ENCODE measurements at regions not wholly inside any gene's neighbourhood (a gene's known extent, or its start where the extent isn't known, plus 50 kb on each side); places are given as distances from the start of the nearest gene placed in this dataset.

DNA sequence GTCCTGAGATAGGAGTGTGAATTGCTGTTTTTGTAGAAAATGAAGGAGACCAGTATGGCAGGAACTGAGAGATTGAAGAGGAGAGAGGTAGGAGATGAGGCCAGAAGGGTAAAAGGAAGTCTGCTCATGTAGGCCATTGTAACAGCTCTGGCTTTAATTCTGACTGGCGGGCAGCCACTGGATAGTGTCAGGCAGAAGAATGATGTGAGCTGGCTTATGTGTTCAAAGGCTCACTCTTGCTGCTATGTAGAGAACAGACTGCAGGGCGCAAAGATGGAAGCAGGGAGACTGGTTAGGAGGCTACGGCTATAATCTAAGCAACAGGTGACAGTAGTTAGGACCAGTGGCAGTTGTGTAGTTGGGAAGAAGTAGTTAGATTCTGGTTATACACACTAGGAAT is 160.2 kb upstream of the FGF13 start:
- H3K36me3 ChIP-seq (ENCODE audit: control insufficient read depth, insufficient read depth, low read length) = no peaks in the 10 kb centered on the region
- no peaks in the 10 kb centered on the region for H3K27me3 ChIP-seq (ENCODE audit: control insufficient read depth, insufficient read depth, low read length)
- no peak overlapping the region for H3K4me3 ChIP-seq (ENCODE audit: low read depth, low read length)
- FAIRE-seq (no peak), DNase-seq (ENCODE audit: low read depth) (no peak)
- TF ChIP-seq, protein P1, sequence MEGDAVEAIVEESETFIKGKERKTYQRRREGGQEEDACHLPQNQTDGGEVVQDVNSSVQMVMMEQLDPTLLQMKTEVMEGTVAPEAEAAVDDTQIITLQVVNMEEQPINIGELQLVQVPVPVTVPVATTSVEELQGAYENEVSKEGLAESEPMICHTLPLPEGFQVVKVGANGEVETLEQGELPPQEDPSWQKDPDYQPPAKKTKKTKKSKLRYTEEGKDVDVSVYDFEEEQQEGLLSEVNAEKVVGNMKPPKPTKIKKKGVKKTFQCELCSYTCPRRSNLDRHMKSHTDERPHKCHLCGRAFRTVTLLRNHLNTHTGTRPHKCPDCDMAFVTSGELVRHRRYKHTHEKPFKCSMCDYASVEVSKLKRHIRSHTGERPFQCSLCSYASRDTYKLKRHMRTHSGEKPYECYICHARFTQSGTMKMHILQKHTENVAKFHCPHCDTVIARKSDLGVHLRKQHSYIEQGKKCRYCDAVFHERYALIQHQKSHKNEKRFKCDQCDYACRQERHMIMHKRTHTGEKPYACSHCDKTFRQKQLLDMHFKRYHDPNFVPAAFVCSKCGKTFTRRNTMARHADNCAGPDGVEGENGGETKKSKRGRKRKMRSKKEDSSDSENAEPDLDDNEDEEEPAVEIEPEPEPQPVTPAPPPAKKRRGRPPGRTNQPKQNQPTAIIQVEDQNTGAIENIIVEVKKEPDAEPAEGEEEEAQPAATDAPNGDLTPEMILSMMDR (IDR thresholded peaks at IDR 0.05; ENCODE audit: insufficient read depth, low read length, severe bottlenecking) = no peak

DNA sequence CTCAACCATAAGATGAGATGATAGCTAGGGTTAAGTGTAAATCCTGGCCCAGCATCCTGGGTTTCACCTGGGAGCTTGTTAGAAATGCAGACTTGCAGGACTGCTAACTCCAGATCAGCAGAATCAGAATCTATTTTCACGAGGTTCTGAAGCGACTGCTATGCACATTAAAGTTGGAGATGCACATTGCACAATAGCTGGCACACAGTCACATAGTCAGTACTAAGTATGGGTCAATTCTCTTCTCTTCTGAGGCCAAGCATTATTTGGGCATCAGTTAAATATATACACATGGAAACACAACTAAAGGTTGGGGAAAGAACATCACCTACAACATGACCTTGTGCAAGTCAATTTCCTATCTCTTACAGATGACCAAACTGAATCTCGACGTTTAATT is 155.1 kb upstream of the FGF13 start:
- TF ChIP-seq, protein P1 (IDR thresholded peaks at IDR 0.05; ENCODE audit: insufficient read depth, low read length, severe bottlenecking) = no peak
- no peak for FAIRE-seq
- no peaks in the 10 kb centered on the region for H3K27me3 ChIP-seq (ENCODE audit: control insufficient read depth, insufficient read depth, low read length)

GRCh38 chrX:138865093-138865649 is 153.7 kb upstream of the FGF13 start:
- TF ChIP-seq, protein P1 (IDR thresholded peaks at IDR 0.05; ENCODE audit: insufficient read depth, low read length, severe bottlenecking) = no peak
- FAIRE-seq = no peak
- DNase-seq (ENCODE audit: low read depth) = no peak
- no peaks in the 10 kb centered on the region for H3K36me3 ChIP-seq (ENCODE audit: control insufficient read depth, insufficient read depth, low read length)
- H3K27me3 ChIP-seq (ENCODE audit: control insufficient read depth, insufficient read depth, low read length) = no peaks in the 10 kb centered on the region
- H3K4me3 ChIP-seq (ENCODE audit: low read depth, low read length) = no peak overlapping the region

More for the DNA sequence above, 155.1 kb upstream of the FGF13 start:
- H3K36me3 ChIP-seq (ENCODE audit: control insufficient read depth, insufficient read depth, low read length) = no peaks in the 10 kb centered on the region
- no peak overlapping the region for H3K4me3 ChIP-seq (ENCODE audit: low read depth, low read length)
- no peak for DNase-seq (ENCODE audit: low read depth)

DNA sequence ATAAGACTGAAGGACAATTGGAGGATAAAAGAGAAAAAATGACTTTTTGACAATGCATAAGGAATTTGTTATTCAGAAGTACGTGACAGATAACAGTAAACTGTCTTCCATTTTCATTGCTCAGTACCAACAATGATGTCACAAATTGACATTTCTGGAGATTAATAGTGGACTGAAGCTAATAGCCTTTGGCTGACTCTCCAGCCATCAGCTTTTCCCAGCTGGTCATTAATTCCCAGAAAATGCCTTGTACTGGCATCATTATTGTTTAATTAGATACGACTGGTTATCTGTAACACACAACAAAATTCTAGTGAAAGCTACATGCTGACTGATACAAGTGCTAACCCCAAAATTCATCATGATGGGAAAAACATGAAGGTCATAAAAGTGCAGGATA is 147.9 kb upstream of the FGF13 start:
- no peak for DNase-seq (ENCODE audit: low read depth)
- no peak overlapping the region for H3K4me3 ChIP-seq (ENCODE audit: low read depth, low read length)
- no peak for FAIRE-seq
- no peaks in the 10 kb centered on the region for H3K27me3 ChIP-seq (ENCODE audit: control insufficient read depth, insufficient read depth, low read length)
- no peaks in the 10 kb centered on the region for H3K36me3 ChIP-seq (ENCODE audit: control insufficient read depth, insufficient read depth, low read length)
- TF ChIP-seq, protein P1 (IDR thresholded peaks at IDR 0.05; ENCODE audit: insufficient read depth, low read length, severe bottlenecking) = no peak

GRCh38 chrX:138858951-138859350 is 147.4 kb upstream of the FGF13 start:
- no peak for DNase-seq (ENCODE audit: low read depth)
- H3K36me3 ChIP-seq (ENCODE audit: control insufficient read depth, insufficient read depth, low read length) = no peaks in the 10 kb centered on the region
- H3K27me3 ChIP-seq (ENCODE audit: control insufficient read depth, insufficient read depth, low read length) = no peaks in the 10 kb centered on the region
- FAIRE-seq = no peak
- TF ChIP-seq, protein P1 (IDR thresholded peaks at IDR 0.05; ENCODE audit: insufficient read depth, low read length, severe bottlenecking) = no peak
- H3K4me3 ChIP-seq (ENCODE audit: low read depth, low read length) = no peak overlapping the region

DNA sequence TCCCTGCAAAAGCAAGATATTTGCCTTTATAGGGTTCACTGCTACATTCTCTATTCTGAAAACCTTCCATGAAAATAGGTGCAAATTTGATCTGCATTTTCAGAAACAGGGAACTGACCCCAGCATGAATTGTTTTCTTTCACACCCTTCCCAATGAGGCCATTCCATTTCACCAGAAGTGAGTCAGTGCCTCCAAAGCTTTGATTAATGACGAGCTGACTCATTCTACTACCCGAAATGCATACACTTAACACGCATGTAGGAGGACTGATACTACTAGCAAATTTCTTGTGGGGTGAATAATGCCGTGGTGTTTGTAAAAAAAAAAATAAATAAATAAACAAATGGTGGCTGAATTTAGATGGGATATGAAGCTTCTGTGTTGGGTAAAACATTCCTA is 146.9 kb upstream of the FGF13 start:
- no peak for FAIRE-seq
- peak; percentile 85 for DNase-seq (ENCODE audit: low read depth)
- TF ChIP-seq, protein P1 (IDR thresholded peaks at IDR 0.05; ENCODE audit: insufficient read depth, low read length, severe bottlenecking) = no peak
- H3K27me3 ChIP-seq (ENCODE audit: control insufficient read depth, insufficient read depth, low read length) = no peaks in the 10 kb centered on the region
- H3K36me3 ChIP-seq (ENCODE audit: control insufficient read depth, insufficient read depth, low read length) = no peaks in the 10 kb centered on the region
- H3K4me3 ChIP-seq (ENCODE audit: low read depth, low read length) = no peak overlapping the region

All from bronchial epithelial cell (primary cell).